HFFc6 (cell line): ENCODE measurements at regions not wholly inside any gene's neighbourhood (a gene's known extent, or its start where the extent isn't known, plus 50 kb on each side); places are given as distances from the start of the nearest gene placed in this dataset.
A peak's percentile ranks its signal among the peaks of the same experiment; 100 is the strongest.
"Not testable (repeated sequence)": the region's sequence is repeated elsewhere in the genome, so short reads cannot be mapped to it uniquely, and the experiment has no call there.

Experiments
- DNase-seq: peaks from one replicate; pipeline ENCODE4 v3.0.0-alpha.2; 2018
- H3K27ac Mint-ChIP-seq: 2 replicates; pipeline ENCODE4 v1.8.0; 2020; ENCODE audit warnings: mild to moderate bottlenecking, mixed read lengths
- H3K27me3 Mint-ChIP-seq: 2 replicates; pipeline ENCODE4 v1.8.0; 2021; ENCODE audit warnings: mild to moderate bottlenecking, moderate library complexity, mixed read lengths; ENCODE audit not compliant: insufficient read depth
- H3K36me3 Mint-ChIP-seq: 2 replicates; pipeline ENCODE4 v1.8.0; 2021; ENCODE audit warnings: low read depth, mixed read lengths
- H3K4me1 Mint-ChIP-seq: 2 replicates; pipeline ENCODE4 v1.8.0; 2020; ENCODE audit warnings: low read depth, mixed read lengths
- H3K4me3 Mint-ChIP-seq: 2 replicates; pipeline ENCODE4 v1.8.0; 2020; ENCODE audit warnings: mild to moderate bottlenecking, moderate library complexity, mixed read lengths
- H3K9me3 Mint-ChIP-seq: 2 replicates; pipeline ENCODE4 v1.8.0; 2020; ENCODE audit warnings: mild to moderate bottlenecking, mixed read lengths
- TF ChIP-seq, protein P1 (sequence below): fragments of 200-600 bp; sonication (generic); IDR thresholded peaks from 2 replicates; pipeline ENCODE4 v1.5.0; 2021; ENCODE audit warnings: antibody characterized with exemption, mild to moderate bottlenecking

DNA sequence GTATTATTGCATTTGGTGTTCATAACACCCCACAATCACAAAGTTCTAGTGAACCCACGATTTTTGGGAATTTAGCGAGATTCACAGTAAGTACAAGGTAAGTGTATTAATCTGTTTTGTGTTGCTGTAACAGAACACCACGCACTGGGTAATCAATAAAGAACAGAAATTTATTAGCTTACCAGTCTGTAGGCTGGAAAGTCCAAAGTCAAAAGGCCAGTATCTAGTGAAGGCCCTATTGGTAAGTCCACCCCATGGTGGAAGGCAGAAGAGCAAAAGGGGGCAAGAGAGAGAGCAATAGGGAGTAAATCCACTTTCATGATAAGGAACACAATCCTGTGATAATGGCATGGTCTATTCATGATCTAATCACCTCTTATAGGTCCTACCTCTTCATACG lies 190.3 kb upstream of the KCNMB2 start:
- peaks cover 9% of the 10 kb centered on the region for H3K36me3 Mint-ChIP-seq

DNA sequence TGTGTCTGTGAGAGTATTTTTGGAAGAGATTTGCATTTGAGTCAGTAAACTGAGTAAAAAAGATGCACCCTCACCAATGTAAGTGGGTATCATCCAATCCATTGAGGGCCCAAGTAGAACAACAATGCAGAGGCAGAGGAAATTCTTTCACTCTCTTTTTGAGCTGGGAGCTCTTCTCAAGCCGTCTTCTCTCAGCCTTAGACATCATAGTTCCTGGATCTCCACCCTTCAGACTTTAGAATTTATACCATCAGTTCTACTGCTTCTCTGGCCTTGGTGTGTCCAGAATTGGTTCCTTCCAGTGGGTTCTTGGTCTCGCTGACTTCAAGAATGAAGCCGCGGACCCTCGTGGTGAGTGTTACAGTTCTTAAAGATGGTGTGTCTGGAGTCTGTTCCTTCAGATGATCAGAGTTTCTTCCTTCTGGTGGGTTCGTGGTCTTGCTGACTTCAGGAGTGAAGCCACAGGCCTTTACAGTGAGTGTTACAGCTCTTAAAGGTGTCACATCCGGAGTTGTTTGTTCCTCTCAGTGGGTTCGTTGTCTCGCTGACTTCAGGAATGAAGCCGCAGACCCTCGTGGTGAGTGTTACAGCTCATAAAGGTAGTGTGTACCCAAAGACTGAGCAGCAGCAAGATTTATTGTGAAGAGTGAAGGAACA lies 187.5 kb upstream of the KCNMB2 start:
- not testable (repeated sequence) for H3K9me3 Mint-ChIP-seq, H3K27me3 Mint-ChIP-seq, H3K36me3 Mint-ChIP-seq, H3K27ac Mint-ChIP-seq, DNase-seq, H3K4me3 Mint-ChIP-seq
- peaks cover 37% of the 10 kb centered on the region for H3K4me1 Mint-ChIP-seq

More for the DNA sequence above, 190.3 kb upstream of the KCNMB2 start:
- Mint-ChIP-seq H3K4me3 (no peak overlapping the region), H3K4me1 (peaks cover 24% of the 10 kb centered on the region), H3K27me3 (no peaks in the 10 kb centered on the region; the same call in 1 of the 2 replicates), H3K27ac (no peak overlapping the region), H3K9me3 (peaks cover 8% of the 10 kb centered on the region; the same call in 1 of the 2 replicates)
- no peak for DNase-seq
- TF ChIP-seq, protein P1, sequence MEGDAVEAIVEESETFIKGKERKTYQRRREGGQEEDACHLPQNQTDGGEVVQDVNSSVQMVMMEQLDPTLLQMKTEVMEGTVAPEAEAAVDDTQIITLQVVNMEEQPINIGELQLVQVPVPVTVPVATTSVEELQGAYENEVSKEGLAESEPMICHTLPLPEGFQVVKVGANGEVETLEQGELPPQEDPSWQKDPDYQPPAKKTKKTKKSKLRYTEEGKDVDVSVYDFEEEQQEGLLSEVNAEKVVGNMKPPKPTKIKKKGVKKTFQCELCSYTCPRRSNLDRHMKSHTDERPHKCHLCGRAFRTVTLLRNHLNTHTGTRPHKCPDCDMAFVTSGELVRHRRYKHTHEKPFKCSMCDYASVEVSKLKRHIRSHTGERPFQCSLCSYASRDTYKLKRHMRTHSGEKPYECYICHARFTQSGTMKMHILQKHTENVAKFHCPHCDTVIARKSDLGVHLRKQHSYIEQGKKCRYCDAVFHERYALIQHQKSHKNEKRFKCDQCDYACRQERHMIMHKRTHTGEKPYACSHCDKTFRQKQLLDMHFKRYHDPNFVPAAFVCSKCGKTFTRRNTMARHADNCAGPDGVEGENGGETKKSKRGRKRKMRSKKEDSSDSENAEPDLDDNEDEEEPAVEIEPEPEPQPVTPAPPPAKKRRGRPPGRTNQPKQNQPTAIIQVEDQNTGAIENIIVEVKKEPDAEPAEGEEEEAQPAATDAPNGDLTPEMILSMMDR: no peak

DNA sequence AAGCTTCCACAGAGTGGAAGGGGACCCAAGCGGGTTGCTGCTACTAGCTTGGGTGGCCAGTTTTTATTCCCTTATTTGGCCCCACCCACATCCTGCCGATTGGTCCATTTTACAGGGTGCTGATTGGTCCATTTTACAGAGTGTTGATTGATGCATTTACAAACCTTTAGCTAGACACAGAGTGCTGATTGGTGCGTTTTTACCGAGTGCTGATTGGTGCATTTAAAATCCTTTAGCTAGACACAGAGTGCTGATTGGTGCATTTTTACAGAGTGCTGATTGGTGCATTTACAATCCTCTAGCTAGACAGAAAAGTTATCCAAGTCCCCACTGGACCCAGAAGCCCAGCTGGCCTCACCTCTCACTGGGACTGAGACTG lies 187.0 kb upstream of the KCNMB2 start:
- peaks cover 42% of the 10 kb centered on the region for H3K4me1 Mint-ChIP-seq
- H3K27ac Mint-ChIP-seq, H3K36me3 Mint-ChIP-seq, H3K4me3 Mint-ChIP-seq, H3K9me3 Mint-ChIP-seq, DNase-seq, H3K27me3 Mint-ChIP-seq: not testable (repeated sequence)

GRCh38 chr3:178350763-178351162 lies 185.5 kb upstream of the KCNMB2 start:
- no peak for DNase-seq
- H3K9me3 Mint-ChIP-seq: peaks cover 8% of the 10 kb centered on the region; the same call in 1 of the 2 replicates
- peaks cover 46% of the 10 kb centered on the region for H3K4me1 Mint-ChIP-seq
- H3K36me3 Mint-ChIP-seq: peaks cover 9% of the 10 kb centered on the region
- peak overlapping the region; percentile 74 for H3K27ac Mint-ChIP-seq
- TF ChIP-seq, protein P1: no peak
- H3K27me3 Mint-ChIP-seq: no peaks in the 10 kb centered on the region
- peak overlapping the region; percentile 33; the same call in 1 of the 2 replicates for H3K4me3 Mint-ChIP-seq

GRCh38 chr3:178352326-178353005 lies 183.8 kb upstream of the KCNMB2 start:
- TF ChIP-seq, protein P1: no peak
- Mint-ChIP-seq H3K9me3 (peaks cover 8% of the 10 kb centered on the region; the same call in 1 of the 2 replicates), H3K27me3 (no peaks in the 10 kb centered on the region), H3K27ac (peak overlapping the region; percentile 65), H3K36me3 (peaks cover 16% of the 10 kb centered on the region), H3K4me3 (peak overlapping the region; percentile 62), H3K4me1 (peaks cover 46% of the 10 kb centered on the region)
- peak; percentile 75 for DNase-seq

DNA sequence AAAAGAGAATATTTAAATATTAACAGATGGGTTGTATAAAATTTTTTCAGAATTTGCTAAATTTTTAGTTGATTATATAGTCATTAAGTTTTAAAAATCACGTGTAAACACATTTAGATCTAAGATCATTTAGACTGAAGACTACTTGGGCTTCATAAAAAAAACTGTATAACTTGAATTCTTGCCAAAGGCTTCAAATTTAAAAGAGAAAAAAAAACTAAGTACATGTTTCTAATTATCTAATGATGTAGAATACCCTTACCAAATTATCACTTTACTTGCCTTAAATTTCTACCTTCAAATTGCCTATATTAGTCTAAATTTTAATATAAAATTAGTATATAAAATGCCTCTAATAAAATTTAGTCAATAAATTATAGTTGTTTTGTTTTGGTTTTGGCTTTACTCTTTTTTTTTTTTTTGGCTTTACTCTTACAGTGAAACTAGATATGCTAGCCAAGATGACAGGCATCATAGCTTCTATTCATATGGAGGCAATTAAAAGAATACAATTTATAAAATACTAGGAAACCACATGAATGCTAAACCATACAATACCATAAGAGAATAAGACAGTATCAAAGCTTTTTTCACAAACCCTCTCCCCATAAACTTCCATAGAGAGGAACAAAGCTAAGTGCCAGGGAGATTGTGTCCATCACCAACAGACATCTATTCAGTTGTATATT lies 183.1 kb upstream of the KCNMB2 start:
- H3K4me3 Mint-ChIP-seq: no peak overlapping the region; the same call in 1 of the 2 replicates

More for the DNA sequence above, 183.1 kb upstream of the KCNMB2 start:
- H3K36me3 Mint-ChIP-seq: peaks cover 16% of the 10 kb centered on the region
- H3K27me3 Mint-ChIP-seq: no peaks in the 10 kb centered on the region
- DNase-seq: no peak
- H3K4me1 Mint-ChIP-seq: peaks cover 46% of the 10 kb centered on the region
- H3K9me3 Mint-ChIP-seq: peaks cover 8% of the 10 kb centered on the region; the same call in 1 of the 2 replicates
- no peak overlapping the region; the same call in 1 of the 2 replicates for H3K27ac Mint-ChIP-seq
- TF ChIP-seq, protein P1: no peak
